GM12874 (cell line): ENCODE measurements at regions not wholly inside any gene's neighbourhood (a gene's known extent, or its start where the extent isn't known, plus 50 kb on each side); places are given as distances from the start of the nearest gene placed in this dataset.

Experiments used
- CTCF ChIP-seq: IDR thresholded peaks from 2 replicates; pipeline ENCODE4 v1.5.1; 2011; ENCODE audit warnings: low read depth, mild to moderate bottlenecking, control low read depth, low read length, moderate library complexity; ENCODE audit not compliant: insufficient read depth

DNA sequence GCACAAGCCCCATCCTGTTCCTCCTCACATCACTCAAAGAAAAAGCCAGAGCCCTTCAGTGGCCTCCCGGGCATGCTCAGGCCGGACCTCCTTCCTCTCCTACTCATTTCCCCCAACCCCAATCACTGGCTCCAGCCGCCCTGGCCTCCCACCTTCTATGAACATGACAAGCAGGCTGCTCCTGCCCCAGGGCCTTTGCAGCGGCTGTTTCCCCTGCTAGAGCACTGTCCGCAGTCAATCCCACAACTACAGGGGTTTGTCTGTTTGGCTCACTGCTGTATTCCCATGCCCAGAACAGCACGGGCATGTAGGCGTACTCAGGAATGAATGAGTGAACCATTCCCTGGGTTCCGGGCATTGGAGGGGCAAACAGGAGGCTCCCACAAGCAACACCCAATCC, 139.8 kb upstream of the PRR20G start:
- no peak for TF ChIP-seq CTCF

DNA sequence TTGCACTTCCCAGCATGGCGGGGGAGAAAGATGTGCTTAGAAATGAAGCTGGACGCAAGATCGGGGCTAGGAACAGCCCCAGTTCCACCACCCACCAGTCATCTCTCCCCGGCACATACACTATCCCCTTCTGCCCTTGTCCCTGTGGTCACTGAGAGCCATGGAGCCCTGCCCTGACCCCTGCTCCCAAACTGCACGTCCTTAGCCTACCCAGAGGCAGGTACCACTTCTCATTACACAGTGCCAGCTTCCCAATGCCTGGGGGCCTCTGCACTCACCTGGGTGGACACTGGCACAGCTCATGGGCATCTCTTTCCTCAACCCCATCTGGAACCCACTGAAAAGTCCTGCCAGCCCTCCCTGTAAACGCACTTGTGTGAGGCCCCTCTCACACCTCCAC, 139.3 kb upstream of the PRR20G start:
- TF ChIP-seq CTCF = no peak

GRCh38 chr3:127426444-127427153, 138.8 kb upstream of the PRR20G start:
- no peak for TF ChIP-seq CTCF

GRCh38 chr3:127425505-127426443, 137.9 kb upstream of the PRR20G start:
- TF ChIP-seq CTCF = no peak

GRCh38 chr3:127424766-127425504, 137.1 kb upstream of the PRR20G start:
- TF ChIP-seq CTCF = no peak

- no peak for TF ChIP-seq CTCF
These were observed 136.3 kb upstream of the PRR20G start for GRCh38 chr3:127423856-127424765.
